Neural progenitor cell (in vitro differentiated cells): ENCODE measurements at regions not wholly inside any gene's neighbourhood (a gene's known extent, or its start where the extent isn't known, plus 50 kb on each side); places are given as distances from the start of the nearest gene placed in this dataset.

Experiments used
- DNase-seq: peaks from one replicate; pipeline ENCODE4 v3.0.0-alpha.2; 2016; ENCODE audit warnings: low spot score
- H2AFZ ChIP-seq: fragments of 200-600 bp; sonication (generic); replicated peaks from 2 replicates; pipeline ENCODE4 v1.6.1; 2016; ENCODE audit warnings: antibody characterized with exemption
- H3F3A ChIP-seq: fragments of 200-600 bp; sonication (generic); 2 replicates; pipeline ENCODE4 v1.6.1; 2016; ENCODE audit warnings: antibody characterized with exemption, low read depth
- H3K27ac ChIP-seq: fragments of 200-600 bp; sonication (generic); 2 replicates; pipeline ENCODE4 v1.5.1; 2016; ENCODE audit warnings: mild to moderate bottlenecking
- H3K27me3 ChIP-seq: fragments of 200-600 bp; sonication (generic); 2 replicates; pipeline ENCODE4 v1.6.1; 2016; ENCODE audit warnings: mild to moderate bottlenecking, moderate library complexity
- H3K36me3 ChIP-seq: fragments of 200-600 bp; sonication (generic); 2 replicates; pipeline ENCODE4 v1.5.1; 2016
- H3K4me1 ChIP-seq: fragments of 200-600 bp; sonication (generic); 2 replicates; pipeline ENCODE4 v1.6.1; 2016; ENCODE audit warnings: mixed run types
- H3K4me2 ChIP-seq: fragments of 200-600 bp; sonication (generic); 2 replicates; pipeline ENCODE4 v1.6.1; 2016
- H3K4me3 ChIP-seq: fragments of 200-600 bp; sonication (generic); 2 replicates; pipeline ENCODE4 v1.5.1; 2016
- H3K79me2 ChIP-seq: fragments of 200-600 bp; sonication (generic); 2 replicates; pipeline ENCODE4 v1.6.1; 2016; ENCODE audit warnings: low read depth
- H3K9ac ChIP-seq: fragments of 200-600 bp; sonication (generic); 2 replicates; pipeline ENCODE4 v1.6.1; 2016
- H3K9me3 ChIP-seq: fragments of 200-600 bp; sonication (generic); 2 replicates; pipeline ENCODE4 v1.5.1; 2016; ENCODE audit warnings: low read depth
- H4K20me1 ChIP-seq: fragments of 200-600 bp; sonication (generic); 2 replicates; pipeline ENCODE4 v1.6.1; 2016; ENCODE audit warnings: low read depth
- H3K27ac Mint-ChIP-seq: 3 replicates; pipeline ENCODE4 v1.8.0; 2021; ENCODE audit warnings: mixed read lengths
- H3K27me3 Mint-ChIP-seq: 2 replicates; pipeline ENCODE4 v1.8.0; 2022; ENCODE audit warnings: low read depth, mild to moderate bottlenecking, inconsistent platforms, moderate library complexity, mixed read lengths; ENCODE audit not compliant: insufficient read depth
- H3K36me3 Mint-ChIP-seq: 3 replicates; pipeline ENCODE4 v1.8.0; 2021; ENCODE audit warnings: mixed read lengths
- H3K4me1 Mint-ChIP-seq: 3 replicates; pipeline ENCODE4 v1.8.0; 2021; ENCODE audit warnings: mixed read lengths
- H3K4me3 Mint-ChIP-seq: 3 replicates; pipeline ENCODE4 v1.8.0; 2021; ENCODE audit warnings: mild to moderate bottlenecking, moderate library complexity, mixed read lengths
- H3K9me3 Mint-ChIP-seq: 3 replicates; pipeline ENCODE4 v1.8.0; 2020; ENCODE audit warnings: mixed read lengths
- CTCF ChIP-seq: fragments of 200-600 bp; sonication (generic); IDR thresholded peaks from 2 replicates; pipeline ENCODE4 v1.5.1; 2017; ENCODE audit warnings: antibody characterized with exemption, mild to moderate bottlenecking
- EZH2 ChIP-seq: fragments of 200-600 bp; sonication (generic); IDR thresholded peaks from 2 replicates; pipeline ENCODE4 v1.6.1; 2017; ENCODE audit warnings: antibody characterized with exemption, mild to moderate bottlenecking, moderate library complexity
- EZH2phosphoT487 ChIP-seq: fragments of 200-600 bp; sonication (generic); IDR thresholded peaks from 2 replicates; pipeline ENCODE4 v1.6.1; 2017; ENCODE audit warnings: antibody characterized with exemption

- Mint-ChIP-seq H3K36me3 (no peaks in the 10 kb centered on the region), H3K27me3 (no peaks in the 10 kb centered on the region), H3K4me1 (no peaks in the 10 kb centered on the region), H3K4me3 (no peak overlapping the region), H3K9me3 (no peaks in the 10 kb centered on the region), H3K27ac (no peak overlapping the region)
- Histone ChIP-seq H3K4me2 (no peak overlapping the region), H4K20me1 (no peaks in the 10 kb centered on the region), H2AFZ (no peak overlapping the region), H3K9me3 (no peaks in the 10 kb centered on the region), H3K36me3 (no peaks in the 10 kb centered on the region), H3K4me1 (no peaks in the 10 kb centered on the region), H3F3A (no peaks in the 10 kb centered on the region), H3K79me2 (no peaks in the 10 kb centered on the region), H3K27ac (no peak overlapping the region), H3K4me3 (no peak overlapping the region), H3K9ac (no peak overlapping the region), H3K27me3 (no peaks in the 10 kb centered on the region)
- TF ChIP-seq EZH2phosphoT487 (no peak), CTCF (no peak), EZH2 (no peak)
- no peak for DNase-seq
Measured at GRCh38 chr21:16873596-16873995, 639.2 kb upstream of the CXADR start.

DNA sequence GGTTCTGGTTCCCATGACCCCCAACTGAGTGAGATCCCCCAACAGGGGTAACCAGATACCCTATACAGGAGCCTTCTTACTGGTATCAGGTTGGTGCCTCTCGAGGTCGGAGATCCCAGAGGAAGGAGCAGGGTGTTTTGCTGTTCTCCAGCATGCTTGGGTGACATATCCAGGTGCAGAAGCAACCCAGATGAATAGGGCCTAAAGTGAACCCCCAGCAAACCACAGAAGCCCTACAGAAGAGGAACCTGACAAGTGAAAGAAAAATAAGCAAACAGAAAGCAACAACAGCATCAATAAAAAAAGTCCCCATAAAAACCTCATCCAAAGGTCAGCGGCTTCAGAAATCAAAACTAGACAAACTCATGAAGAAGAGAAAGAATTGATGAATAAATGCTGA, 633.4 kb upstream of the CXADR start:
- H3K4me3 ChIP-seq, result no peak overlapping the region
- H3K27me3 ChIP-seq, result no peaks in the 10 kb centered on the region
- Mint-ChIP-seq H3K9me3 (peaks cover 13% of the 10 kb centered on the region), H3K27ac (no peak overlapping the region), H3K4me1 (peaks cover 6% of the 10 kb centered on the region), H3K36me3 (no peaks in the 10 kb centered on the region), H3K27me3 (peaks cover 2% of the 10 kb centered on the region), H3K4me3 (no peak overlapping the region)
- no peaks in the 10 kb centered on the region for H4K20me1 ChIP-seq
- DNase-seq, result no peak
- no peaks in the 10 kb centered on the region for H3K4me1 ChIP-seq
- TF ChIP-seq CTCF (no peak), EZH2phosphoT487 (no peak), EZH2 (no peak)
- no peaks in the 10 kb centered on the region for H3K9me3 ChIP-seq
- H3K27ac ChIP-seq, result no peak overlapping the region
- no peaks in the 10 kb centered on the region for H3F3A ChIP-seq
- H3K4me2 ChIP-seq, result no peak overlapping the region
- no peaks in the 10 kb centered on the region for H3K36me3 ChIP-seq
- no peak overlapping the region for H3K9ac ChIP-seq
- no peaks in the 10 kb centered on the region for H3K79me2 ChIP-seq
- no peak overlapping the region for H2AFZ ChIP-seq

GRCh38 chr21:16891821-16892220, 621.0 kb upstream of the CXADR start:
- no peaks in the 10 kb centered on the region for H3K79me2 ChIP-seq
- no peak overlapping the region for H2AFZ ChIP-seq
- TF ChIP-seq EZH2, result no peak
- no peak for TF ChIP-seq EZH2phosphoT487
- no peak for TF ChIP-seq CTCF
- H4K20me1 ChIP-seq, result no peaks in the 10 kb centered on the region
- H3K4me3 ChIP-seq, result no peak overlapping the region
- H3K9me3 ChIP-seq, result no peaks in the 10 kb centered on the region
- H3K4me2 ChIP-seq, result no peak overlapping the region
- Mint-ChIP-seq H3K27ac (no peak overlapping the region), H3K36me3 (no peaks in the 10 kb centered on the region), H3K27me3 (peaks cover 8% of the 10 kb centered on the region), H3K4me1 (no peaks in the 10 kb centered on the region), H3K4me3 (no peak overlapping the region), H3K9me3 (peaks cover 15% of the 10 kb centered on the region)
- DNase-seq, result no peak
- no peaks in the 10 kb centered on the region for H3K4me1 ChIP-seq
- H3F3A ChIP-seq, result no peaks in the 10 kb centered on the region
- no peaks in the 10 kb centered on the region for H3K27me3 ChIP-seq
- no peaks in the 10 kb centered on the region for H3K36me3 ChIP-seq
- H3K27ac ChIP-seq, result no peak overlapping the region
- H3K9ac ChIP-seq, result no peak overlapping the region

DNA sequence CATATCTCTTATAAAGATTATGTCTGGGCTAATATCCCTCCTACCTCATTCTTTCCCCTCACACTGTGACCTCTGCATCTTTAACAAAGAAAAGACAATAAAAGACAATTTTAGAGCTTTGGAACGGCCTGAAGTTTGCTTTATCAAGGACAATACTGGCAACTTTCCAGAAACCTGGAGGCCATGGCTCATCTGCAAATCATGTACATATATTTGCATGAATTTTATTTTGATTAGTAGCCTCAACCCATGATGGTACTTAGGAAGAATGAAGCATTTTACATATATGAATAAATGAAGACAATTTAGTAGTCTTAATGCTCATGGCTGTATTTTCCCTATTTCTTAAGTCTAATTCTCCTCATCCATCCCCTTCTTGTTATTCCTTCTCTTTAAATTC, 612.2 kb upstream of the CXADR start:
- no peak for TF ChIP-seq CTCF
- TF ChIP-seq EZH2phosphoT487, result no peak
- TF ChIP-seq EZH2, result no peak
- no peak overlapping the region for H2AFZ ChIP-seq
- H3K9me3 ChIP-seq, result no peaks in the 10 kb centered on the region
- H3K27ac ChIP-seq, result no peak overlapping the region
- no peak overlapping the region for H3K27ac Mint-ChIP-seq
- H3K4me1 Mint-ChIP-seq, result no peaks in the 10 kb centered on the region
- no peak overlapping the region for H3K4me2 ChIP-seq
- H3K27me3 ChIP-seq, result no peaks in the 10 kb centered on the region
- H3K4me3 ChIP-seq, result no peak overlapping the region
- H3K9ac ChIP-seq, result no peak overlapping the region
- no peaks in the 10 kb centered on the region for H3K36me3 ChIP-seq
- no peaks in the 10 kb centered on the region for H3K36me3 Mint-ChIP-seq
- DNase-seq, result no peak
- H4K20me1 ChIP-seq, result no peaks in the 10 kb centered on the region
- H3K4me3 Mint-ChIP-seq, result no peak overlapping the region
- H3K9me3 Mint-ChIP-seq, result no peaks in the 10 kb centered on the region
- no peaks in the 10 kb centered on the region for H3K79me2 ChIP-seq
- H3K4me1 ChIP-seq, result no peaks in the 10 kb centered on the region
- H3K27me3 Mint-ChIP-seq, result peaks cover 2% of the 10 kb centered on the region
- no peaks in the 10 kb centered on the region for H3F3A ChIP-seq
